ENCODE measurements at regions not wholly inside any gene's neighbourhood (a gene's known extent, or its start where the extent isn't known, plus 50 kb on each side); places are given as distances from the start of the nearest gene placed in this dataset.
"Not testable (repeated sequence)": the region's sequence is repeated elsewhere in the genome, so short reads cannot be mapped to it uniquely, and the experiment has no call there.

DNA sequence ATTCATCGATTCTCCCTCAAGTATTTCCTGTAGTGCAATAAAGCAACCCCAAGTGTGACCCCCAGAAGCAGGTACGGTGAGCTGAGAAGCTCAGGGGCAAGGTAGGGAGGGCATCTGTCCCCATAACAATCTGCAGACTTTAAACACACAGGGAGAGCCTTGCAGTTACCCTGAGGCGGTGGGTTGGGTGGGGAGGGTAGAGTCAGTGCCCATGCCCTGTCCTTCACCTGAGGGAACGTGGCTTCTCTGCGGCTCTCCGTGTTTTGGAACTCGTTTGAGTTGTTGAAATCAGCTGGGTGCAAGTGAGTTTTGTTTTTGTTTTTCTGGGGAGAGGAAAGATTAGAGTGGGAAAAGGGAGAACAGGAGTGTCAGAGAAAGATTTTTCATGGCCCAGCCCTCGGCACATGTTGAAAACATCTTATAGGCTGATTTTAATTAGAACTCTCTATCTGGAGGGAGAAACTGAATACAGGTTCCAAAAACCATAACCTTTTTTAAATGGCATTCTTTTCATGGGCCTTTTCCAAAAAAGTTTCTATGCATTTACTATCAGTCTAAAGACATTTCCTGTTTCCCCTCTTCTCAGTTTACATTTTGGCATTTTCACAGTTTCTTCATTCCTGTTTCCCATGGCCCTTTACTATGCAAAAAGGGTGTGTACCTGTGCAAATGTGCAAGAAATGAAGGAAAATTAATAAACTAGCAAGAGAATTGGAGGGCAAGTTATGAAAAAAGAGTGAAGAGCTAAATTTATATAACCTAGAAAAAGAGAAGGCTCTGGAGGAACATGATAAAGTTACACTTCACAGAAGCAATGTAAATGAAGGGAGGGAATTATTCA is 266.5 kb upstream of the VLDLR start:
- DNase-seq (ENCODE audit: low spot score) = no peak

DNA sequence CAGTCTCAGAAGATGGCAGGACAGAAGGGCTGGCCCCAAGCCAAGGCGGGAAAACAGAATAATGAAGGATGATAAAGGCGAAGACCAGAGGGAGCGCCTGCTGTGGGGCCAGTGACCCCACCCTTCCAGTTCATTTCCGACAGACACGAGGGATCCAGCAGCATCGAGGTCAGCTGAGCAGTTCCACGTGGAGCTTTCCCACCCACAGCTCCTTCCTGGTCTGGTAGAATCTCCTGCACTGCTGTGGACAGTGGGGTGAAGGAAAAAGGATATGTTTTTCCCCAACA is 265.9 kb upstream of the VLDLR start:
- DNase-seq (ENCODE audit: low spot score) = no peak

DNA sequence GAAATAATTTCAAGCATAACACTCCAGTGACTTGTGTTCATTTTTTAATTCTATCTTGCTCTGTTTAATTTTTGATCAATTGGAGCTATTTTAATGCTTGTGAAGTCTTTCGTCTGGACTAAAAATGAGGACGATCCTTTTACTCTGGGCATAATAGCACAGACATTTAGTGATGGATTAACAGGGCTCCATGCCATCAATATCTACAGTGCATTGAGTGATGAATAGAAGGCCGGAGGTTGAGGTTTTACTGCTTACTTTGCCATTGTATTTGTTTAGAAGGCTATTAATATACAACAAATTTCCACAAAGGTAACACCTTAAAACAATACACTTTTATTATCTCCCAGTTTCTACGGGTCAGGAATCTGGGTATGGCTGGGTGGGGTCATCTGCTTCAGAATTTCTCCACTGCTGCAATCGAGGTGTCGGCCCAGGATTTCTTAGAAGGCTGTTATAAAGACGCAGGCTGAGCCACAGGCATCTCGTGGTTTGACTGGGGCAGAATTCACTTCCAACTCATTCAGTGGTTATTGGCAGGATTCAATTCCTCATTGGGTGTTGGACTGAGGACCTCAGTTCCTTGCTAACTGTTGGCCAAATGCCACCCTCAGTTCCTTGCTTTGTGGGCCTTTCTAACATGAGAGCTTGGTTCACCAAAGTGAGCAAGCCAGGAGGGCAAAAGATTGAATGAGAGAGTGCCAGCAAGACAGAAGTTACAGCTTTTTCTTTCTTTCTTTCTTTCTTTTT is 265.4 kb upstream of the VLDLR start:
- no peak for DNase-seq (ENCODE audit: low spot score)

DNA sequence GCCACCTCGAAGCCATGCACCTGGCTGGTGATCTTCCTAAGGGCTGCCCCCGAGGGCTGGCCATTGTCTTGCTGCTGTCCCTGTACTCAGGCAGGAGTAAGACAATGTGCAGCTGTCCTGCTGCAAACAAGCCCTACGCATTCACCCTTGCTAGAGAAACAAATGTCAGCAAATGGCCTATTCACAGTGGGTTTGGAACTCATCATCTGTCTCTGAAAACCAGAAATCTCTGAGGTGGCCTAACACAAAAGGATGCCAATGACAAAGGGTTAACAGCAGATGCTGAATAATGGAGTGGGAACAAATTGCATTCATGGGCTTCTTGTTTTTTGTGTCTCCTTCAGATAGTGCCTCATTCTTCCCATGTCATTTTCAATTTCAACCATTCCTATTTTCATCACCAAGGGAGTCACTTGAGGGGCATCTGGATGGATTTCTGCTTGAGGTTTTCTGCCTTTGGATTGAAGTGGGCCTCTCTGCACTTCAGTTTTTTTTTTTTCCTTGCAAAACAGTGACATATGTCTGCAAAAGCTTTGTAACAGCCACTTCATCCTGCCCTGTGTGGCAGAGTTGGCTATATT is 261.6 kb upstream of the VLDLR start:
- no peak for DNase-seq (ENCODE audit: low spot score)

DNA sequence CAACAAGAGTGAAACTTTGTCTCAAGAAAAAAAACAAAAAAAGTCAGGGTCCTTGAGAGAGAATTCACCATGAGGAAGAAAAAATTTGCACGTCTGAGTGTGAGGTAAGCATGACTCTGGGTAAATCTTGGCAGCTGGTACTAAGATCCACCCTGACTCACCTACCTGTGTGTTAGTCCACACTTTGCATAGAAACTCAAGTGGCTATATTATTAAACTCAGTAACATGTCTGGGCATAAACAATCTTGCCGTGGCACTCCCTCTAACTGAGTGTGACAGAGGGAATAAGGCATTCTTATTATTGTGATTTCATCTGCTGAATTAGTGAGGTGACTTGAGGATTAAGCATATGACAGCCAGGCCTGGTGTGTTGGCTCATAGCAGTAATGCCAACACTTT is 259.4 kb upstream of the VLDLR start:
- DNase-seq (ENCODE audit: low spot score) = no peak

DNA sequence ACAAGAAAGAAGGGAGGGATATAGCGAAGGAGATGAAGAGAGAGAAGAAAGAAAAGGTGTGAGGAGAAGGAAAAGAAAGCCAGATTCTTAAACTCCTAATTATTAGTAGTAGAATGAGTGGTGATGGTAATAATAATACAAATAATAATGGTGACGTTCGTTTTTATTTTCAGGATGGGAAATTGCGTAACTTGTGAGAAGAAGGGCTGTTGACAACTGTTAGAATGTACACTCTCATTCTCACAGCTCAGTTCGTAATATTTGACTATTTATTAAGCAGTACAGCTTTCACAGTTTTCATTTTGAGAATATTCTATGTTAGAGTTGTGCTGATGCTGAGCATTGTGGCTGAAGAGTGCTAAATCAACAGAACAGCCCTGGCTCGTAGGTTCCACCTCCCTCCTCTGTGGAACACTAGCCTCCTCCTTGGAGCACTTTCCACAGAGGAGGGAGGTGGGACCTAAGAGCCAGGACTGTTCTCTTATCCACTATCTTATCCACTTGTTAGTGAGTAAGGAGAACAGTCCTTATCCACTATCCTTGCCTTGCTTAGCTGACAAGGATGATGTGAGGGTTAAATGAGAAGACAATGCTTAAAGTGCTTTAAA is 258.3 kb upstream of the VLDLR start:
- no peak for DNase-seq (ENCODE audit: low spot score)

DNA sequence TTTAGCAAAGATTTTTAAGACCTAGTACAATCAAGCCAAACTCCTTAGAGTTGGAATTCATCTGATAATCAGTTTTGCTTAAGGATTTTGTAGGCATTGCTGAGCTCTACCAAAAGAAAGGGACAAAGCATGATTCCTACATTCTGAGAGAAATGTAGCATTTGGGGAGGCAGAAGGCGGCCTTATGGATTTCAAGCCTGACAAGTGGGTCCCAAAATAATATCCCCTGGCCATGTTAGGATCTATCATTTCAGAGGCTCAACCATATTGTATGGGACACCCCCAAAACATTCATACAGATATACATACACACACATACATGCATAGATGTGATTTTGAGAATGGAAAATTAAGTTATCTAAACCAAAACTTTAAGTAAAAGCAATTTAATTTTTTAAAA is 257.8 kb upstream of the VLDLR start:
- DNase-seq (ENCODE audit: low spot score) = no peak

DNA sequence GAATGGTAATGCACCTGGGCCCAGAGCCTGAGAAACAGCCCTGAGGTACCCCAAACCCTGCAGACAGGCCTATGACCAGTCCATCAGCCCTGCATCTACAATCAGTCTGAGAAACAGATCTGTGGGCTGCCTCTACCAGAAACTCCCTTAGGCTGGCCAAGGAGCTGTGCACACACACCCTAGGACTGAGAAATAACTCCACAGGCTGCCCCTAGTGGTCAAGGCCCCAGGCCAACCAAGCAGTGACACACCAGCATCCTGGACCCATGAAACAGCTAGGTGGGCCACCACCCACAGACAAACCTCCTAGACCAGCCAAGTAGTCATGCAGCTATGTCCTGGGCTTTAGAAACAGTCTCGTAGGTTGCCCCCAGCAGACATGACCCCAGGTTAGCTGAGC is 253.6 kb upstream of the VLDLR start:
- no peak for DNase-seq (ENCODE audit: low spot score)

DNA sequence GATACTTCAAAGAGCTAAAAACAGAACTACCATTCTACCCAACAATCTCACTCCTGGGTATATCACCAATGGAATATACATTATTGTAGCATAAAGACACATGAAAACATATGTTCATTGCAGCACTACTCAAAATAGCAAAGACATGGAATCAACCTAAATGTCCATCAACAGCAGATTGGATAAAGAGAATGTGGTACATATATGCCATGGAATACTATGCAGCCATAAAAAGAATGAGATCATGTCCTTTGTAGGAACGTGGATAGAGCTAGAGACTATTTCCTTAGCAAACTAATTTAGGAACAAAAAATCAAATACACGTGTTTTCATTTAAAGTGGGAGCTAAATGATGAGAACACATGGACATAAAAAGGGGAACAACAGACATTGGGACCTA is 247.9 kb upstream of the VLDLR start:
- no peak for DNase-seq (ENCODE audit: low spot score)

DNA sequence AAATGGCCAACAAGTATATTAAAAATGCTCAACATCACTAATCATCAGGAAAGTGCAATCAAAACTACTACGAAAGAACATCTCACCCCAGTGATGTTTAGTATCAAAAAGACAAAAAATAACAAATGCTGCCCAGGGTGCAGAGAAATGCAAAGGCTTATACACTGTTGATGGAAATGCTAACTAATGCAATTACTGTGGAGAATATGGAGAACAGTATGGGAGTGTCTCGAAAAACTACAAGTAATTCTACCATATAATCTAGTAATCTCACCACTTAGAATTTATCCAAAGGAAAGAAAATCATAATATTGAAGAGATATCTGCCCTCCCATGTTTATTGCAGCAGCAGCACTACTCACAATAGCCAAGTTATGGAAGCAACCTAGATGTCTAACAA is 246.5 kb upstream of the VLDLR start:
- DNase-seq (ENCODE audit: low spot score) = no peak

DNA sequence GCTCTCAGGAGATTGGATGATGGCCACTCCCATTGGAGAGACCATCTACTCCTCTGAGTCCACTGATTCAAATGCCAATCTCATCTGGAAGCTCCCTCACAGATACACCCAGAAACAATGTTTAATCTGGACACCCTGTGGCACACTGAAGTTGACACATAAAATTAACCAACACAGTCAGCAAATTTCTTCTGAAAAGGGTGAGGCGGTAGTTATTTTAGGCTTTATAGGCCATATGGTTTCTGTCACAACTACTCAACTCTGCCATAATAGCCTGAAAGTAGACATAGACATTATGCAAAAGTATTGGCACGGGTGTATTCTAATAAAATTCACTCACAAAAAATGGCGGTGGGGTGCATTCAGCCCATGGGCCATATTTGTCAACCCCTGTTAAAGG is 244.5 kb upstream of the VLDLR start:
- no peak for DNase-seq (ENCODE audit: low spot score)

DNA sequence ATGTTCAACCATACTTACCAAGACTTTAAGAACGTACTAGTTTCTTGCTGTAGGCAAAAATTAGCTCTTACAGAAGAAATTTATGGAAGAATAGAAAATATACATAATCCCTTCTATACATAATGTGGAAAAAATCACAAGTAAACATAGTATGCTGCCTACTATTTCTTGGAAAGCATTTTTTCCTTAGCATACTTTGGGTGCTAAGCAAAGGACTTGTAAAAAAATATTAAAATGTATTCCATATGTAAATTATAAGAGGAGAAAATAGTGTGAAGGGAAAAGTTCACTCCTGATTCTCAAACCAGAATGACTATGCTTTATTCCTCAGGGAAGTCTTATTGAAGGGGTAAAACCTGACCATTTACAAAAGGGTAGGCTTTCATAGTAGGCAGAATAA is 243.8 kb upstream of the VLDLR start:
- DNase-seq (ENCODE audit: low spot score) = no peak

DNA sequence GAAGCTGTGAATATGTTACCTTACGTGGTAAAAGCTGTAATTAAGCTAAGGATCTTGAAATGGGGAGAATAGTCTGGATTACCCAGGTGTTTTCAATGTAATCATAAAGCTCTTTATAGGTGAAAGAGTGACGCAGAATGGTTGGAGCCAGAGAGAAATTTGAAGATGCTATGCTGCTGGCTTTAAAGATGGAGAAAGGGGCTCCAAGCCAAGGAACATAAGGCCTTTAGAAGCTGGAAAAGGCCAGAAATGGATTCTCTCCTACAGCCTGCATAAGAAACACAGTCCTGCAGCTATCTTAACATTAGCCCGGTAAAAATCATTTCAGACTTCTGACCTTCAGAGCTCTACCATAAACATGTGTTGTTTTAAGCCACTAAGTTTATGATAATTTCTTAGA is 243.3 kb upstream of the VLDLR start:
- no peak for DNase-seq (ENCODE audit: low spot score)

DNA sequence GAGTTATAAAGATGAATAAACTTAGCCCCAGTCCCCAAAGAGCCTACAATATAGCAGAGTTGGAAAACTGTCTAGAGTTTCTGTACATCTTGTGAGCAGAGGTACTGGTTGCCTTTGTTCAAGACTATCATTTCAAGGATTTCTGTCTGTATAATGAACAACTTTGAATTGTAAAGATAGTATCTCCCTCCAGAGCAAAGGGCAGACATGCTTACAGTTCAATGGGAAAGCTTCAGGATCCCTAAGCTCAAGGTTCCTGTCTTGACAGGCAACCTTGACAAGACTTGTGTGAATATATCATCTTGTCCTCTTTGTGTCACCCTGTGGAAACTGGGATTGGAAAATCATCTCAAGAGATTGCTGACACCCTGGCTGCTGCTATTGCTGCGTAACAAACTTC is 242.8 kb upstream of the VLDLR start:
- DNase-seq (ENCODE audit: low spot score) = no peak

DNA sequence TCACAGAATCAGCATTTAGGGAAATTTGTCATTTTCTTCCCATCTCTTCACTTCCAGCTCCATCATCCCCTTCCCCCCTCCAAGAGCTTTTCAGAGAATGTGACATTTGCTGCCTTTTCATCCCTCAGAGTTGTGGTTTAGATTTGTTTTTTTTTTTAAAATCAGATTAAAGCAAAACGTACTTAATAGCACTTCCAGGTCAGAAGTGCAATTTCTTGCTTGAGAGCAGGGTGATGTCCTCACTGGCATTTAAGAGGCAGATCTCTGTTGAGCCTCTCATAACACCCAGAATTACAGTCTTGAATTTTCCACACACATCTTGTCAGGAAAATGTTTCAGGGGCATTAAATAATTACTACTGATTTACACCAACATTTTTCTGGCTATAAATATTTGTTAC is 236.8 kb upstream of the VLDLR start:
- no peak for DNase-seq (ENCODE audit: low spot score)

DNA sequence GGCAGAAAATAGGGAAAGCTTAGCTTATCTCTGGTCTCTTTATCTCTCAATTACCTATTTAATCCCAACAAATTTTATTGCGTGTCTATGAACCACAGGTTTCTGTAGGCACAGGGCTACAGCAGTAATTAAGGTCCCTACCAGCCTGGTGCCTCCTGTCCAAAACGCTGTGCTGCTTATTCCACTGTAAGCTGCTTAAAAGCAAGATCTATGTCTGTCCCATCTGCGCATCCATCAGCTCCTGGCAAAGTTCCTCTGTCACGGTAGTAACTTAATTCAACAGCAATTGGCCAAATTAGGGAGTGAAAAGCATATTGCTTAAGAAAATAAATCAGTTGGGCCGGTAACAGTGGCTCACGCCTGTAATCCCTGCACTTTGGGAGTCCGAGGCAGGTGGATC is 235.8 kb upstream of the VLDLR start:
- DNase-seq (ENCODE audit: low spot score) = no peak

DNA sequence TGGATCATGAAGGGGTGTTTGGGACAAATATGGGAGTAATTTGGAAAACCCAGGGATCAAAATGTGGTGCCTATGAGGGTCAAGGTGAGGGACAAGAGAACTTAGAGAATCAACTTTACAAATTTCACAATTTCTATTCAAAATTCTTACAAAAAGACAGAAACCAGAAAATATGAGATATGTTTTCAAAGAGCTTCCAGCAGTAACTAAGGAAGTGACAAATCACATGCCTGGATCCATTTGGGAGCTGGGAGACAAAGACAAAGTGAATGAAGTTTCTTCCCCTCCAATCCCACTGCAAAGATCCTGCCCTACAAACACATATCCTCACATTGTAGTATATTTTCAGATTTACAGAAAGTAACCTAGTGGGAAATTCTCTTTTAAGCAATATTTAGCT is 235.0 kb upstream of the VLDLR start:
- no peak for DNase-seq (ENCODE audit: low spot score)

DNA sequence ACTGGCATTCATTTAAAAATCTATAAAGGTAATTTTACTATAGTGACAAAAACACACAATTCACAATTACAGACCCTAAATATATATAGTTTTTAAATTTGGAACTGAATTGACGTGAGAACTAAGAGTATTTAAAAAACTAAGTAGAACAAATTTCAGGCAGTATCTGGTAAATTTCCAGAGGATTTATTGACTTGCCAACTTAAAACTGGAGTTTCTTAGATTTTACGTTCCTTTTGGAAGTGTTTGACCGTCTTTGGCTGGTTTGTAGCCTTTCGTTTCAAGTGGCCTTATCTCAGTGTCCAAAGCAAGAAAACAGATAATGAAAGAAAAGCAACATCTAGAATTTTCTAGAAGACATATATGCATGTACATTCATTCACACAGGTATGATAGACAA is 234.4 kb upstream of the VLDLR start:
- no peak for DNase-seq (ENCODE audit: low spot score)

DNA sequence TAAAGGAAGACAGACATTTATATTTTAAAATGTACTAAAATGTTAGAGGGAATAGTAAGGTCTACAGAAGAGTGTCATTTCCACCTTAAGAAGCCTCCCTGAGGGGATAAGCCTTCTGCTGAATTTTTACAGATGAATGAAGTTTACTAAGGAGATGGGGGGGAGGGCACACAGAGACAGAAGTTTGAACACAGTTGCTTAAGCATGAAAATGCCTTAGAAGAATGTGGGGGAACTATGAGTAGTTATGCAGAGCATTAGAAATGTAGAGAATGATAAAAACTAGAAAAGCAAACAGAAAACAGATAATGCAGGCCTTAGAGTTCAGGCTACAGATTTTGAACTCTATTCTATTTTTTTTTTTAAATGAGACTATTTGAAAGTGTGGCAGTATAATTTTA is 232.2 kb upstream of the VLDLR start:
- DNase-seq (ENCODE audit: low spot score) = no peak

DNA sequence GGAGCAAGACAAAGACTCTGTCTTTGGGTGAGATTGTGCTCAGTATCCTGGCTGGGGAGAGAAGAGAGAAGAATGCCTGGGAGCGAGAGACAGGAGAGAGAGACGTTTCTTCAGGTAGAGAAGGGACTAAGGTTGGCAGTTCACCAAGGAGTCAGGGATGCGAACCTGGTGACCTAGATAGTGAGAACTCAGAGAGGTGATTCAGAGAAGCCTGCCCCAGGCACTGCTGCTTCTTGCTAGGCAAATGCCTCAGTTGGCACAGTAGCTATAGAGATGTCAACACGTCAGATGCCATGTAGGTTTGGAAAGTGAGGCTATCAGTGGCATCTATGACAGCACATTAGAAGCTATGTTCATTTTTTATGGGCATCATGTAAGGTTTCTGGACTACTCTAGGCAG is 231.6 kb upstream of the VLDLR start:
- no peak for DNase-seq (ENCODE audit: low spot score)

DNA sequence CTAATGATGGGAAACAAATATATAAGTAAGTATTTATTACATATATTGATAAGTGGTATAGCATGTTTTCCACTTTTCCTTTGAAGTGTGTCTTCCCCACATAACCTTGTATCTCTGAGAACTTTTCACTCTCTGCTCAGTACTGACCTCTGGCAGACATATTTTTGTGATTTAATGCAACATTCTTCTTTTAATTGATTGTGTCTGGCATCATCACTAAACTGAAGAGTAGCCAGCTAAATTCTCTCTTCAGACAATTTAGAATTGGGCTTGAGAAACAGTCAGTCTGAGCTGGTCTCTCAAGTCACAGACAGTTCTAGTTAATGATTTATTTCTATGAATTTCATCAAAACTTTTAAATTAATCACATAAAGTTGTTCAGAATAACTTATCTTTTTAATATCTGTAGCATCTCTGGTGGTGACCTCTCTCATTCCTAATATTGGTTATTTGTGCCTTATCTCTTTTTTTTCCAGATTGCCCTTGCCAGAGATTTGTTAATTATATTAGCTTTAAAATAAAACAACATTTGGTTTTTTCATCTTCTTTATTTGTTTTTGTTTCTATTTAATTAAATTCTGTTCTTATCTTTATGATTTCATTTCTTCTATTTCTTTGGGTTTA is 230.0 kb upstream of the VLDLR start:
- DNase-seq (ENCODE audit: low spot score) = not testable (repeated sequence)

DNA sequence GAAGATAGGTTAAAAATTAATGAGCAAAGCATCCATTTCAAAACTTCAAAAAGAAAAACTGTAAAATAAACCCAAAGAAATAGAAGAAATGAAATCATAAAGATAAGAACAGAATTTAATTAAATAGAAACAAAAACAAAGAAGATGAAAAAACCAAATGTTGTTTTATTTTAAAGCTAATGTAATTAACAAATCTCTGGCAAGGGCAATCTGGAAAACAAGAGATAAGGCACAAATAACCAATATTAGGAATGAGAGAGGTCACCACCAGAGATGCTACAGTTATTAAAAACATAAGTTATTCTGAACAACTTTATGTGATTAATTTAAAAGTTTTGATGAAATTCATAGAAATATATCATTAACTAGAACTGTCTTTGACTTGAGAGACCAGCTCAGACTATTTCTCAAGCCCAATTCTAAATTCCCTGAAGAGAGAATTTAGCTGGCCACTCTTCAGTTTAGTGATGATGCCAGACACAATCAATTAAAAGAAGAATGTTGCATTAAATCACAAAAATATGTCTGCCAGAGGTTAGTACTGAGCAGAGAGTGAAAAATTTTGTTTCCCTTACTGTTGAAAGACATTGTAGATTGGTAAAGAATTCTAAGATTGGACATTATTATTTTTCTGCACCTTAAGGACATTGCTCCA is 227.4 kb upstream of the VLDLR start:
- not testable (repeated sequence) for DNase-seq (ENCODE audit: low spot score)

Data from AG08396 (cell line).